HK-2 (cell line): ENCODE measurements at regions not wholly inside any gene's neighbourhood (a gene's known extent, or its start where the extent isn't known, plus 50 kb on each side); places are given as distances from the start of the nearest gene placed in this dataset.
"Not testable (repeated sequence)": the region's sequence is repeated elsewhere in the genome, so short reads cannot be mapped to it uniquely, and the experiment has no call there.

Experiments
- DNase-seq: peaks from one replicate; pipeline ENCODE4 v3.0.0-alpha.2; 2018; ENCODE audit not compliant: unreplicated experiment

GRCh38 chr6:50961611-50962010 lies 142.9 kb downstream of the TFAP2B start:
- DNase-seq: no peak

GRCh38 chr6:50962213-50962759 lies 143.6 kb downstream of the TFAP2B start:
- no peak for DNase-seq

GRCh38 chr6:50963952-50964351 lies 145.3 kb downstream of the TFAP2B start:
- no peak for DNase-seq

- no peak for DNase-seq
Observed at GRCh38 chr6:50965495-50965894, 146.8 kb downstream of the TFAP2B start.

GRCh38 chr6:50966532-50966931 lies 147.9 kb downstream of the TFAP2B start:
- no peak for DNase-seq

- no peak for DNase-seq
Observed at GRCh38 chr6:50966986-50967385, 148.3 kb downstream of the TFAP2B start.

GRCh38 chr6:50968246-50968645 lies 149.6 kb downstream of the TFAP2B start:
- DNase-seq: not testable (repeated sequence)

GRCh38 chr6:50970908-50971307 lies 152.2 kb downstream of the TFAP2B start:
- DNase-seq: no peak

- no peak for DNase-seq
Observed at GRCh38 chr6:50973464-50973863, 154.8 kb downstream of the TFAP2B start.

- DNase-seq: no peak
Observed at GRCh38 chr6:50974319-50974718, 155.6 kb downstream of the TFAP2B start.

GRCh38 chr6:50975216-50975615 lies 156.5 kb downstream of the TFAP2B start:
- DNase-seq: no peak

GRCh38 chr6:50976907-50977306 lies 158.2 kb downstream of the TFAP2B start:
- DNase-seq: no peak

GRCh38 chr6:50977796-50978195 lies 159.1 kb downstream of the TFAP2B start:
- no peak for DNase-seq

GRCh38 chr6:50978380-50979170 lies 159.9 kb downstream of the TFAP2B start:
- DNase-seq: no peak

GRCh38 chr6:50979171-50979525 lies 160.5 kb downstream of the TFAP2B start:
- DNase-seq: no peak

GRCh38 chr6:50984135-50984534 lies 165.5 kb downstream of the TFAP2B start:
- DNase-seq: no peak

GRCh38 chr6:50986319-50986718 lies 167.6 kb downstream of the TFAP2B start:
- DNase-seq: no peak

- no peak for DNase-seq
Observed at GRCh38 chr6:50989123-50989522, 170.5 kb downstream of the TFAP2B start.

GRCh38 chr6:50990750-50991446 lies 172.2 kb downstream of the TFAP2B start:
- DNase-seq: no peak

GRCh38 chr6:50992232-50992631 lies 173.6 kb downstream of the TFAP2B start:
- no peak for DNase-seq

- DNase-seq: no peak
Observed at GRCh38 chr6:50992704-50993625, 174.3 kb downstream of the TFAP2B start.
